CD14-positive monocyte (primary cell): ENCODE measurements at regions not wholly inside any gene's neighbourhood (a gene's known extent, or its start where the extent isn't known, plus 50 kb on each side); places are given as distances from the start of the nearest gene placed in this dataset.

Source experiments
- DNase-seq, 3 donors: peaks; one replicate each; pipeline ENCODE4 v3.0.0-alpha.2; 2011 to 2022
- H2AFZ ChIP-seq: 2 replicates; pipeline ENCODE4 v1.6.0; 2012; ENCODE audit warnings: mild to moderate bottlenecking, low read depth, low read length, inconsistent platforms; ENCODE audit not compliant: insufficient read depth, poor library complexity, severe bottlenecking
- H3K27ac ChIP-seq, 2 donors: 1 replicate in 1 of 2; 2 replicates in 1 of 2; pipeline ENCODE4 v1.5.1; 2012 to 2013; ENCODE audit warnings: low read length in 2 of 2, control low read depth in 1 of 2, inconsistent platforms in 1 of 2, low read depth in 1 of 2, mild to moderate bottlenecking in 1 of 2
- H3K27me3 ChIP-seq, 2 donors: one replicate each; pipeline versions ENCODE4 v1.6.0 to v1.6.1; 2011 to 2013; ENCODE audit warnings: low read length in 2 of 2; ENCODE audit not compliant: control insufficient read depth in 2 of 2, insufficient read depth in 2 of 2
- H3K36me3 ChIP-seq, 2 donors: replicated peaks in 1 of 2; 1 replicate in 1 of 2; 2 replicates in 1 of 2; pipeline versions ENCODE4 v1.5.1 to v1.6.1; 2012 to 2013; ENCODE audit warnings: low read length in 2 of 2, control low read depth in 1 of 2, inconsistent platforms in 1 of 2, mild to moderate bottlenecking in 1 of 2; ENCODE audit not compliant: insufficient read depth in 2 of 2, control insufficient read depth in 1 of 2
- H3K4me1 ChIP-seq, 2 donors: 1 replicate in 1 of 2; 2 replicates in 1 of 2; pipeline versions ENCODE4 v1.5.1 to v1.6.1; 2012 to 2013; ENCODE audit warnings: low read length in 2 of 2, control low read depth in 1 of 2, inconsistent platforms in 1 of 2, mild to moderate bottlenecking in 1 of 2, moderate library complexity in 1 of 2; ENCODE audit not compliant: insufficient read depth in 2 of 2, control insufficient read depth in 1 of 2
- H3K4me2 ChIP-seq: replicated peaks from 2 replicates; pipeline ENCODE3; 2012; ENCODE audit warnings: low read length, moderate library complexity, mild to moderate bottlenecking; ENCODE audit not compliant: poor library complexity, severe bottlenecking; ENCODE audit errors: extremely low read depth
- H3K4me3 ChIP-seq, 3 experiments: fragments of 200-600 bp in 1 of 3; sonication (generic) in 1 of 3; replicated peaks in 1 of 3; 1 replicate in 2 of 3; 2 replicates in 1 of 3; pipeline ENCODE4 v1.5.1; 2011 to 2013; ENCODE audit warnings: low read length in 3 of 3, mild to moderate bottlenecking in 3 of 3, control low read depth in 2 of 3, low read depth in 2 of 3, inconsistent platforms in 1 of 3, moderate library complexity in 1 of 3
- H3K79me2 ChIP-seq: 2 replicates; pipeline ENCODE4 v1.6.0; 2012; ENCODE audit warnings: mild to moderate bottlenecking, control low read depth, inconsistent platforms, low read length, moderate library complexity; ENCODE audit not compliant: insufficient read depth
- H3K9ac ChIP-seq: 2 replicates; pipeline ENCODE4 v1.6.0; 2017; ENCODE audit warnings: low read length, mild to moderate bottlenecking; ENCODE audit not compliant: insufficient read depth, poor library complexity, severe bottlenecking
- H3K9me3 ChIP-seq, 2 donors: replicated peaks in 1 of 2; 1 replicate in 1 of 2; 2 replicates in 1 of 2; pipeline versions ENCODE4 v1.5.1 to v1.6.1; 2012 to 2013; ENCODE audit warnings: low read length in 2 of 2, control low read depth in 1 of 2; ENCODE audit not compliant: control insufficient read depth in 1 of 2, insufficient read depth in 1 of 2
- H4K20me1 ChIP-seq: 2 replicates; pipeline ENCODE4 v1.6.0; 2012; ENCODE audit warnings: mild to moderate bottlenecking, low read length, control low read depth, moderate library complexity; ENCODE audit not compliant: insufficient read depth
- H3K27ac Mint-ChIP-seq, 7 donors: one replicate each; pipeline ENCODE4 v1.8.0; 2020; ENCODE audit warnings: mild to moderate bottlenecking in 7 of 7, mixed read lengths in 7 of 7, moderate library complexity in 6 of 7, inconsistent platforms in 2 of 7
- H3K27me3 Mint-ChIP-seq, 3 donors: one replicate each; pipeline ENCODE4 v1.8.0; 2021 to 2022; ENCODE audit warnings: low read depth in 3 of 3, mild to moderate bottlenecking in 3 of 3, mixed read lengths in 3 of 3, moderate library complexity in 3 of 3, inconsistent platforms in 1 of 3
- H3K36me3 Mint-ChIP-seq, 2 donors: one replicate each; pipeline ENCODE4 v1.8.0; 2020; ENCODE audit warnings: mixed read lengths in 2 of 2, inconsistent platforms in 1 of 2, mild to moderate bottlenecking in 1 of 2
- H3K4me1 Mint-ChIP-seq: one replicate; pipeline ENCODE4 v1.8.0; 2020; ENCODE audit warnings: mild to moderate bottlenecking, mixed read lengths
- H3K4me3 Mint-ChIP-seq, 2 donors: one replicate each; pipeline ENCODE4 v1.8.0; 2020; ENCODE audit warnings: mild to moderate bottlenecking in 2 of 2, mixed read lengths in 2 of 2, moderate library complexity in 1 of 2
- H3K9me3 Mint-ChIP-seq, 7 donors: one replicate each; pipeline ENCODE4 v1.8.0; 2020 to 2022; ENCODE audit warnings: mixed read lengths in 7 of 7, mild to moderate bottlenecking in 6 of 7, moderate library complexity in 6 of 7, inconsistent platforms in 2 of 7
- WGBS: methylation state at CpG from one replicate; pipeline ENCODE4 v1.1.5; 2013; ENCODE audit warnings: missing lambda C conversion rate; ENCODE audit not compliant: insufficient coverage; 5-methylcytosine and 5-hydroxymethylcytosine counted together
- intact Hi-C, 2 donors: fragments of 100-400 bp; cut with micrococcal nuclease; formaldehyde crosslinking; loops; one replicate each; pipeline versions ENCODE4 v1.15.0 to v1.15.1; 2023
- TF ChIP-seq, protein P1 (sequence below): fragments of 200-600 bp; IDR thresholded peaks from one replicate; pipeline ENCODE4 v1.8.0; 2022; ENCODE audit warnings: antibody characterized with exemption, mild to moderate bottlenecking

DNA sequence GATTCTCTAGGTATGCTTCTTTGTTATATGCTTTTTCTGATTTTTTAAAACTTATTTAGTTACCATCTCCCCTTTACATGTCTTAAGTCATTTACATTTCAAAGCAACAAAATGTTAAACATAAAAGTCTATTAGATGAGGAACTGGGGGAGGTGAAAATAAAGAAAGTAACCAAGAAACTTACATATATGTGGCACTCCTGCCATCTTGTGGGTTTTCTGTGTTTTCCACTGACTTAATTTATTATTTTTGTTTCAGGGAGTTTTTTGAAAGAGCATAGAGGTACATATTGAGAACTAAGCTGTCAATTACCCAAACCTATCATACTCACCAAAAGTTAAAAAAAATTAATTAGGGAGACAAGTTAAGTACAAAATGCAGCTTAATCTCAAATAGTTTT is 1531.1 kb downstream of the MRPL39 start:
- TF ChIP-seq, protein P1, sequence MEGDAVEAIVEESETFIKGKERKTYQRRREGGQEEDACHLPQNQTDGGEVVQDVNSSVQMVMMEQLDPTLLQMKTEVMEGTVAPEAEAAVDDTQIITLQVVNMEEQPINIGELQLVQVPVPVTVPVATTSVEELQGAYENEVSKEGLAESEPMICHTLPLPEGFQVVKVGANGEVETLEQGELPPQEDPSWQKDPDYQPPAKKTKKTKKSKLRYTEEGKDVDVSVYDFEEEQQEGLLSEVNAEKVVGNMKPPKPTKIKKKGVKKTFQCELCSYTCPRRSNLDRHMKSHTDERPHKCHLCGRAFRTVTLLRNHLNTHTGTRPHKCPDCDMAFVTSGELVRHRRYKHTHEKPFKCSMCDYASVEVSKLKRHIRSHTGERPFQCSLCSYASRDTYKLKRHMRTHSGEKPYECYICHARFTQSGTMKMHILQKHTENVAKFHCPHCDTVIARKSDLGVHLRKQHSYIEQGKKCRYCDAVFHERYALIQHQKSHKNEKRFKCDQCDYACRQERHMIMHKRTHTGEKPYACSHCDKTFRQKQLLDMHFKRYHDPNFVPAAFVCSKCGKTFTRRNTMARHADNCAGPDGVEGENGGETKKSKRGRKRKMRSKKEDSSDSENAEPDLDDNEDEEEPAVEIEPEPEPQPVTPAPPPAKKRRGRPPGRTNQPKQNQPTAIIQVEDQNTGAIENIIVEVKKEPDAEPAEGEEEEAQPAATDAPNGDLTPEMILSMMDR = no peak
- Mint-ChIP-seq H3K4me3 (no peak overlapping the region), H3K27ac (no peak overlapping the region), H3K36me3 (no peaks in the 10 kb centered on the region), H3K27me3 (peaks cover 0 to 2% (median 0%) of the 10 kb centered on the region in 3 donors), H3K4me1 (no peaks in the 10 kb centered on the region), H3K9me3 (peaks cover 3 to 21% (median 11%) of the 10 kb centered on the region in 7 donors)
- H3K4me1 ChIP-seq = no peaks in the 10 kb centered on the region
- no peak overlapping the region for H3K27ac ChIP-seq
- H3K27me3 ChIP-seq = no peaks in the 10 kb centered on the region
- no peak overlapping the region for H3K4me2 ChIP-seq
- intact Hi-C loops = no loop called here
- H3K36me3 ChIP-seq = no peaks in the 10 kb centered on the region
- no peak for DNase-seq
- H3K9ac ChIP-seq = no peak overlapping the region
- no peak overlapping the region for H2AFZ ChIP-seq
- H3K4me3 ChIP-seq = no peak overlapping the region
- no peaks in the 10 kb centered on the region for H4K20me1 ChIP-seq
- no peaks in the 10 kb centered on the region for H3K79me2 ChIP-seq
- peaks cover 0 to 16% of the 10 kb centered on the region in 2 donors for H3K9me3 ChIP-seq

DNA sequence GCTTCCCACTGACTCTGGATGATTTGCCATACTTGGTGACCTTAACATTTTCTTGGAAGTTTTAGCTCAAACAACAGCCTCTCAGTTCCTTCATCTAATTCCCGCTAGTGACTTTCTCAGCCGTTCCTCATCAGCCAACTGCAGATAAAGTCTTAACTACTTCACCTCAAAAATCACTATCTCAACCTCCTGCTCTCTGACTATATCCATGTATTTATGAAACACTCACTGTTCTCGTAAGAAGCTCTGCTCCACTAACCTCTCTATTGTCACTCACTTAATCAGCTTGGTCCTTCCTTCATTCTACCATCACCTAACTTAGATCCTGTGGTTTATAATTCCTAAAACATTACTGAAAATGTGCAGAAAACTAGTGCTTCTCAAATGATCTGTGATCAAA is 1551.6 kb downstream of the MRPL39 start:
- no peaks in the 10 kb centered on the region for H3K36me3 Mint-ChIP-seq
- H3K9ac ChIP-seq = no peak overlapping the region

More for the DNA sequence above, 1551.6 kb downstream of the MRPL39 start:
- Mint-ChIP-seq H3K4me3 (no peak overlapping the region), H3K9me3 (no peaks in the 10 kb centered on the region), H3K27ac (no peak overlapping the region), H3K4me1 (no peaks in the 10 kb centered on the region), H3K27me3 (peaks cover 0 to 3% (median 0%) of the 10 kb centered on the region in 3 donors)
- no peaks in the 10 kb centered on the region for H3K9me3 ChIP-seq
- no peaks in the 10 kb centered on the region for H3K27me3 ChIP-seq
- H3K36me3 ChIP-seq = no peaks in the 10 kb centered on the region
- no peak overlapping the region for H3K4me2 ChIP-seq
- no peak overlapping the region for H3K4me3 ChIP-seq
- H3K27ac ChIP-seq = no peak overlapping the region
- no peaks in the 10 kb centered on the region for H4K20me1 ChIP-seq
- TF ChIP-seq, protein P1 = no peak
- intact Hi-C loops = no loop called here
- peaks cover 0 to 3% of the 10 kb centered on the region in 2 donors for H3K4me1 ChIP-seq
- no peaks in the 10 kb centered on the region for H3K79me2 ChIP-seq
- WGBS = 96% methylated on average over 3 of the region's 3 CpGs
- no peak for DNase-seq
- H2AFZ ChIP-seq = no peak overlapping the region
